H9 (cell line): ENCODE measurements at regions not wholly inside any gene's neighbourhood (a gene's known extent, or its start where the extent isn't known, plus 50 kb on each side); places are given as distances from the start of the nearest gene placed in this dataset.

Experiments used
- DNase-seq: peaks from one replicate; pipeline ENCODE4 v3.0.0-alpha.2; 2017
- H2AFZ ChIP-seq: one replicate; pipeline ENCODE4 v1.6.1; 2013; ENCODE audit warnings: mild to moderate bottlenecking, low read length, control low read depth, moderate library complexity
- H2AK5ac ChIP-seq: 2 replicates; pipeline ENCODE4 v1.6.1; 2013; ENCODE audit warnings: low read length, control low read depth, mixed read lengths; ENCODE audit not compliant: insufficient read length
- H2BK120ac ChIP-seq: one replicate; pipeline ENCODE4 v1.6.1; 2013; ENCODE audit warnings: low read depth, mild to moderate bottlenecking, low read length, control low read depth, inconsistent platforms; ENCODE audit not compliant: poor library complexity, severe bottlenecking
- H2BK12ac ChIP-seq: 2 replicates; pipeline ENCODE4 v1.6.1; 2013; ENCODE audit warnings: low read length, control low read depth, mixed read lengths, low read depth; ENCODE audit not compliant: insufficient read length
- H2BK15ac ChIP-seq: 2 replicates; pipeline ENCODE4 v1.6.1; 2013; ENCODE audit warnings: low read depth, low read length, control low read depth
- H2BK20ac ChIP-seq: one replicate; pipeline ENCODE4 v1.6.1; 2013; ENCODE audit warnings: low read depth, mild to moderate bottlenecking, low read length, control low read depth, inconsistent platforms; ENCODE audit not compliant: poor library complexity, severe bottlenecking
- H2BK5ac ChIP-seq: 2 replicates; pipeline ENCODE4 v1.6.1; 2013; ENCODE audit warnings: low read length, control low read depth, mixed read lengths; ENCODE audit not compliant: insufficient read length
- H3K14ac ChIP-seq: 2 replicates; pipeline ENCODE4 v1.6.1; 2013; ENCODE audit warnings: low read length, control low read depth; ENCODE audit not compliant: insufficient read depth
- H3K18ac ChIP-seq: 2 replicates; pipeline ENCODE4 v1.6.1; 2013; ENCODE audit warnings: low read depth, mild to moderate bottlenecking, mixed read lengths, low read length, control low read depth; ENCODE audit not compliant: insufficient read length
- H3K23ac ChIP-seq: 2 replicates; pipeline ENCODE4 v1.6.1; 2013; ENCODE audit warnings: low read length, control low read depth, mixed read lengths, low read depth; ENCODE audit not compliant: insufficient read length
- H3K23me2 ChIP-seq: 2 replicates; pipeline ENCODE4 v1.6.1; 2013; ENCODE audit warnings: low read depth, mild to moderate bottlenecking, mixed read lengths, low read length, control low read depth; ENCODE audit not compliant: insufficient read length, poor library complexity, severe bottlenecking
- H3K27ac ChIP-seq: 2 replicates; pipeline ENCODE4 v1.5.1; 2013; ENCODE audit warnings: low read length, control low read depth, mixed read lengths, low read depth; ENCODE audit not compliant: insufficient read length
- H3K27me3 ChIP-seq: 2 replicates; pipeline ENCODE4 v1.6.1; 2013; ENCODE audit warnings: low read length, control low read depth, inconsistent platforms; ENCODE audit not compliant: insufficient read depth
- H3K4ac ChIP-seq: 2 replicates; pipeline ENCODE4 v1.6.1; 2013; ENCODE audit warnings: low read depth, mild to moderate bottlenecking, control low read depth, inconsistent platforms, low read length, moderate library complexity
- H3K4me1 ChIP-seq: 2 replicates; pipeline ENCODE4 v1.6.1; 2013; ENCODE audit warnings: low read length, control low read depth, inconsistent platforms; ENCODE audit not compliant: insufficient read depth
- H3K4me2 ChIP-seq: 2 replicates; pipeline ENCODE4 v1.6.1; 2013; ENCODE audit warnings: low read length, control low read depth, mixed read lengths; ENCODE audit not compliant: insufficient read length, insufficient read depth
- H3K56ac ChIP-seq: 2 replicates; pipeline ENCODE4 v1.6.1; 2013; ENCODE audit warnings: low read depth, mild to moderate bottlenecking, mixed read lengths, low read length, control low read depth; ENCODE audit not compliant: insufficient read length
- H3K79me1 ChIP-seq: 2 replicates; pipeline ENCODE4 v1.6.1; 2013; ENCODE audit warnings: low read depth, mild to moderate bottlenecking, moderate library complexity, low read length, control low read depth, inconsistent platforms; ENCODE audit not compliant: insufficient read depth, poor library complexity, severe bottlenecking
- H3K79me2 ChIP-seq: 2 replicates; pipeline ENCODE4 v1.6.1; 2013; ENCODE audit warnings: low read length, control low read depth, inconsistent platforms; ENCODE audit not compliant: insufficient read depth
- H3K9ac ChIP-seq: 2 replicates; pipeline ENCODE4 v1.6.1; 2013; ENCODE audit warnings: low read length, control low read depth, mixed read lengths; ENCODE audit not compliant: insufficient read length; ENCODE audit errors: extremely low read depth
- H3K9me3 ChIP-seq: one replicate; pipeline ENCODE4 v1.6.1; 2013; ENCODE audit warnings: low read depth, low read length, inconsistent platforms; ENCODE audit not compliant: control insufficient read depth
- H3T11ph ChIP-seq: one replicate; pipeline ENCODE4 v1.6.1; 2013; ENCODE audit warnings: mild to moderate bottlenecking, low read length, control low read depth, inconsistent platforms
- H4K20me1 ChIP-seq: one replicate; pipeline ENCODE4 v1.6.1; 2013; ENCODE audit not compliant: control insufficient read depth, insufficient read length, insufficient read depth
- H4K5ac ChIP-seq: 2 replicates; pipeline ENCODE4 v1.6.1; 2013; ENCODE audit warnings: low read depth, mild to moderate bottlenecking, mixed read lengths, low read length, control low read depth; ENCODE audit not compliant: insufficient read length
- H4K8ac ChIP-seq: replicated peaks from 2 replicates; pipeline ENCODE4 v1.6.1; 2013; ENCODE audit warnings: low read length, control low read depth, mixed read lengths, low read depth; ENCODE audit not compliant: insufficient read length
- H4K91ac ChIP-seq: 2 replicates; pipeline ENCODE4 v1.6.1; 2013; ENCODE audit warnings: low read depth, mild to moderate bottlenecking, moderate library complexity, mixed read lengths, low read length, control low read depth; ENCODE audit not compliant: insufficient read length
- H3K27ac Mint-ChIP-seq, 3 experiments: 2 replicates in 2 of 3; 3 replicates in 1 of 3; pipeline ENCODE4 v1.8.0; 2020 to 2021; ENCODE audit warnings: mixed read lengths in 3 of 3, mild to moderate bottlenecking in 1 of 3, moderate library complexity in 1 of 3
- H3K27me3 Mint-ChIP-seq: 2 replicates; pipeline ENCODE4 v1.8.0; 2021; ENCODE audit warnings: low read depth, mild to moderate bottlenecking, moderate library complexity, mixed read lengths
- H3K36me3 Mint-ChIP-seq, 3 experiments: 2 replicates in 2 of 3; 3 replicates in 1 of 3; pipeline ENCODE4 v1.8.0; 2020 to 2021; ENCODE audit warnings: low read depth in 3 of 3, mixed read lengths in 3 of 3; ENCODE audit not compliant: insufficient read depth in 1 of 3
- H3K4me1 Mint-ChIP-seq, 2 experiments: 2 replicates each; pipeline ENCODE4 v1.8.0; 2020; ENCODE audit warnings: mixed read lengths in 2 of 2
- H3K4me3 Mint-ChIP-seq, 2 experiments: 2 replicates in 1 of 2; 3 replicates in 1 of 2; pipeline ENCODE4 v1.8.0; 2020 to 2021; ENCODE audit warnings: mild to moderate bottlenecking in 2 of 2, mixed read lengths in 2 of 2, moderate library complexity in 1 of 2
- H3K9me3 Mint-ChIP-seq, 2 experiments: 2 replicates in 1 of 2; 3 replicates in 1 of 2; pipeline ENCODE4 v1.8.0; 2020; ENCODE audit warnings: mild to moderate bottlenecking in 2 of 2, mixed read lengths in 2 of 2, moderate library complexity in 1 of 2
- WGBS: extraction: QIAGEN DNeasy Blood & Tissue Kit; methylation state at CpG from one replicate; pipeline ENCODE4 v1.1.7; 2013; ENCODE audit warnings: missing lambda C conversion rate, low lambda C conversion rate, mixed read lengths; ENCODE audit not compliant: insufficient read length; ENCODE audit errors: extremely low coverage; 5-methylcytosine and 5-hydroxymethylcytosine counted together
- TF ChIP-seq, protein P1 (sequence below): fragments of 200-600 bp; sonication (generic); conservative IDR thresholded peaks from 3 replicates; pipeline ENCODE4 v1.8.0; 2021; ENCODE audit warnings: antibody characterized with exemption, mild to moderate bottlenecking

DNA sequence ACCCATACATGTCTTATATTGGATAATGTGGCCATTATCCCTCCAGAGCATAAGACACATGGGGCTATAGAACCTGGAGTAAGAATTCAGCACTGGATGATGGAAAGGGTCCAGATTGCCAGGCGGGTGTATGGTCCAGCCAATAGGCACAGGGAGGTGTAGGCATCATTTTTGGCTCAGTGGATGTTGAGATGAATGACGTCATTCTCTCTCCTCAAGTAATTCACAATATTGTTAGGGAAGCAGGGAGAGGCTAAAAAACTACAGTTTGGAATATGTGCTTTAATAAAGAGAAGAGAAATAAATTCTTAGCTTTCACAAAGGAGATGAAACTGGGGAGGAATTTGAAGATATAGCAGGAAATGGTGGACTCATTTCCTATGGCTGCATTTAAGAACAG, 461.1 kb upstream of the GOT2 start:
- no peaks in the 10 kb centered on the region for H4K20me1 ChIP-seq
- no peaks in the 10 kb centered on the region for H3K23me2 ChIP-seq
- H3K23ac ChIP-seq = no peak overlapping the region
- H2BK15ac ChIP-seq = no peak overlapping the region
- H3T11ph ChIP-seq = no peak overlapping the region
- H3K79me2 ChIP-seq = no peaks in the 10 kb centered on the region
- Mint-ChIP-seq H3K36me3 (peaks cover 0 to under 1% (median 0%) of the 10 kb centered on the region in 3 experiments; a peak in 1 of 7 replicates), H3K27me3 (no peaks in the 10 kb centered on the region), H3K9me3 (no peaks in the 10 kb centered on the region), H3K4me3 (no peak overlapping the region), H3K27ac (no peak overlapping the region), H3K4me1 (peaks cover 5 to 6% of the 10 kb centered on the region in 2 experiments; a peak in 3 of 4 replicates)
- H2BK20ac ChIP-seq = no peak overlapping the region
- no peak overlapping the region for H2BK12ac ChIP-seq
- no peak overlapping the region for H3K27ac ChIP-seq
- H3K4ac ChIP-seq = no peak overlapping the region
- H3K4me2 ChIP-seq = no peak overlapping the region
- no peak overlapping the region for H2AFZ ChIP-seq
- no peak for DNase-seq
- H2BK120ac ChIP-seq = no peak overlapping the region
- H3K56ac ChIP-seq = no peak overlapping the region
- WGBS = no CpG with 5 or more reads among the region's 2 CpGs
- no peak overlapping the region for H2BK5ac ChIP-seq
- no peaks in the 10 kb centered on the region for H3K27me3 ChIP-seq
- H3K9me3 ChIP-seq = no peaks in the 10 kb centered on the region
- no peak overlapping the region for H4K8ac ChIP-seq
- H3K18ac ChIP-seq = no peak overlapping the region
- H4K91ac ChIP-seq = no peak overlapping the region
- no peak overlapping the region for H3K14ac ChIP-seq
- H3K79me1 ChIP-seq = no peaks in the 10 kb centered on the region
- H4K5ac ChIP-seq = no peak overlapping the region
- no peak overlapping the region for H2AK5ac ChIP-seq
- no peaks in the 10 kb centered on the region for H3K4me1 ChIP-seq
- TF ChIP-seq, protein P1, sequence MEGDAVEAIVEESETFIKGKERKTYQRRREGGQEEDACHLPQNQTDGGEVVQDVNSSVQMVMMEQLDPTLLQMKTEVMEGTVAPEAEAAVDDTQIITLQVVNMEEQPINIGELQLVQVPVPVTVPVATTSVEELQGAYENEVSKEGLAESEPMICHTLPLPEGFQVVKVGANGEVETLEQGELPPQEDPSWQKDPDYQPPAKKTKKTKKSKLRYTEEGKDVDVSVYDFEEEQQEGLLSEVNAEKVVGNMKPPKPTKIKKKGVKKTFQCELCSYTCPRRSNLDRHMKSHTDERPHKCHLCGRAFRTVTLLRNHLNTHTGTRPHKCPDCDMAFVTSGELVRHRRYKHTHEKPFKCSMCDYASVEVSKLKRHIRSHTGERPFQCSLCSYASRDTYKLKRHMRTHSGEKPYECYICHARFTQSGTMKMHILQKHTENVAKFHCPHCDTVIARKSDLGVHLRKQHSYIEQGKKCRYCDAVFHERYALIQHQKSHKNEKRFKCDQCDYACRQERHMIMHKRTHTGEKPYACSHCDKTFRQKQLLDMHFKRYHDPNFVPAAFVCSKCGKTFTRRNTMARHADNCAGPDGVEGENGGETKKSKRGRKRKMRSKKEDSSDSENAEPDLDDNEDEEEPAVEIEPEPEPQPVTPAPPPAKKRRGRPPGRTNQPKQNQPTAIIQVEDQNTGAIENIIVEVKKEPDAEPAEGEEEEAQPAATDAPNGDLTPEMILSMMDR = no peak
- no peak overlapping the region for H3K9ac ChIP-seq
